Fibroblast of gingiva (primary cell): ENCODE measurements at regions not wholly inside any gene's neighbourhood (a gene's known extent, or its start where the extent isn't known, plus 50 kb on each side); places are given as distances from the start of the nearest gene placed in this dataset.
"Not testable (repeated sequence)": the region's sequence is repeated elsewhere in the genome, so short reads cannot be mapped to it uniquely, and the experiment has no call there.

Source experiments
- DNase-seq: peaks from one replicate; pipeline ENCODE4 v3.0.0-alpha.2; 2011; ENCODE audit warnings: low read depth

DNA sequence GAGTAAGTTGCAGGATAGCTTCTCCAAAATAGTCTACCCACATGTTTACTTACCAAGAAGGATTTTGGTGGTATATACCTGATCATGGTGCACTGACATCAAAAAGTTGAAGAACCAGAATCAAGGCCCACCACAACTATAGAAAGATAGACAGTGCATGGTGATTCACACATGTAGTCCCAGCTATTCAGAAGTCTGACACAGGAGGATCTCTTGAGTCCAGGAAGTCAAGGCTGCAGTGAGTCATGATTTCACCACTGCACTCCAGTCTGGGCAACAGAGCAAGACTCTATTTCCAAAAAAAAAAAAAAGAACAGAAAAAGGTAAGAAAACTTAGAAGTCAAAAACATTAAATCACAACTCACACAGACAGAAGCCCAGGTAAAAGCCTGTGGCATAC, 422.2 kb upstream of the FOXG1 start:
- DNase-seq, result no peak

DNA sequence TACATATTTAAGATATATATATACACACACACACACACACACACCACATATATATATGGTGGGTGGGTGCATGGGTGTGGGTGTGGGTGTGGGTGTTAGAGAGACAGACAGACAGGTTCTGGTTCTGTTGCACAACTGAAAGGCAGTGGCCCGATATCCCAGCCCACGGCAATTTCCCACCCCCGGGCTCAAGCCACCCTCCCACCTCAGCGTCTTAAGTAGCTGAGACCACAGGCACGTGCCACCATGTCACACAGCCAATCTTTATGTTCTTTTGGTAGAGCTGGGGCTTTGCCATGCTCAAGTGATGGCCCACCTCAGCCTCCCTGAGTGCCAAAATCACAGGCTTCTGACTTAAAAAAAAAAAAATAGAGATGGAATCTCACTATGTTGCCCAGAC, 417.8 kb upstream of the FOXG1 start:
- no peak for DNase-seq

- no peak for DNase-seq
Observed at GRCh38 chr14:28356819-28357218, 409.8 kb upstream of the FOXG1 start.

GRCh38 chr14:28361486-28361885, 405.1 kb upstream of the FOXG1 start:
- DNase-seq, result no peak

DNA sequence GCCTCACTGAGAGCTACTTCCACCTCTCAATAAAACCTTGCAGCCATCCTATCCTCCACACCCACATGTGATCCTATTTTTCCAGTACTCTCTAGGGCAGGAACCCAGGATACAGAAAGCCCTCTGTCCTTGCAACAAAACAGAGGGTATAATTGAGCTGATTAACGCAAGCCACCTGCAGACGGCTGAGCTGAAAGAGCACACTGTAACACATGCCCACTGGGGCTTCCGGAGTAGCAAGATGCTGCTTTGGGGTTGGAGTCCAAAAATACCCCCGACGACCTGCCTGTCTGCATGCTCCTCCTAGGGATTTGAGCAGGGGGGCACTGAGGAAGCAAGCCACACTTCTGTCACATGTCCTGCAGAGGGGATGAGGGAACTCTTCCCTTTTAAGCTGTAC, 401.1 kb upstream of the FOXG1 start:
- DNase-seq, result no peak

GRCh38 chr14:28373721-28374120, 392.9 kb upstream of the FOXG1 start:
- DNase-seq, result no peak

DNA sequence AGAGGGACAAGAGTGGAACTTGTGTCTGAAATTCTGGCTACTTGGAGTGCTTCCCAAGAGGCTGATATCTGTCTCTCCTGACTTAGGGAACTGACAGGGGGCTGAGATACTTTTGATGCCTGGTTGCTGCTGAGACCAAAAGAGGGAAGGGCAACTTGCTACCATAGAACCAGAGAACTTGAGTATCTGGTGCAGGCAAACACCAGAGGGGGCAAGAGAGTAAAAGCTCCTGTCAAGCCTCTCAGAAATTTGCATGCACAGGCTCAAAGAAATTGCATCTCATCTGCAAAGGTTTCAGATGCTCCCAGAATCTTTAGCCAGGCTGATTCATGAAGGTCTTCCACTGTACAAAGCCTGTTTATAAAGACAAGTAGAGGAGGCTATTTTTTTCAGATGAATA, 391.3 kb upstream of the FOXG1 start:
- peak; percentile 17 for DNase-seq

DNA sequence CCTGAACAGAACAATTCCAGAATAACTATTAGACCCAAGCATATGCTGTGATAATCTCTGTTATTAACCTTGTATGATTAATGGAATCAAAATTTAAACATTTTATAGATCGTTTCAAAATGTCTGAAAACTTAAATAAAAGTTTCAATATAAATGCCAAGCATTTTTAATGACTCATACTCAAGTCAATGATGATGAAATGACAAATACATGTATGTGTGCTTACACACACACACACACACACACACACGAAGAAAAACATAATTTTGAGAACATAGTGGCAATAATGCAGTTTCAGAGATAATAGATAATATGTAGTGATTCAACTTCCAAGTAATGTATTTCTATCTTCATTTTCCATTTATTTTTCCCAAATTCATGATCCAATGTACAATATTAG, 384.9 kb upstream of the FOXG1 start:
- DNase-seq, result no peak

- peak; percentile 51 for DNase-seq
Observed at GRCh38 chr14:28382444-28383190, 384.0 kb upstream of the FOXG1 start.

GRCh38 chr14:28398506-28398905, 368.1 kb upstream of the FOXG1 start:
- peak; percentile 74 for DNase-seq

DNA sequence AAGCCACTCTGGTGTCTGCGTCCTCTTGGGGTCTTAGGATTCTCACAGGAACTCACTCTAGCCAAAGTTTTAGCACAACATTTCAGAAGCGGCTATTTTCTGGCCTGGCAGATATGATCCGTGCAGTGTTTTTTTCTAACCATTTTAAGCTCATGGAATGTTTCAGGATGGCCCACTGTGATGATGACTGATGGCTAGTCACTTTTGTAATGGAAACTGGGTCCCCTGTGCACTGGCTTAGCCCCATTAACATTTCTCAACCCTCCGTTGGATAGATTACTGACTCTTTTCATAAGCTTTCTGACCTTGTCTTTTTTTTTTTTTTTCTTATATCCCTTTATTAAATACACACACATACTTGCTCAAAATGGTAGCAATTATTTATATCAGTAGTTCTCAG, 364.9 kb upstream of the FOXG1 start:
- DNase-seq, result not testable (repeated sequence)

DNA sequence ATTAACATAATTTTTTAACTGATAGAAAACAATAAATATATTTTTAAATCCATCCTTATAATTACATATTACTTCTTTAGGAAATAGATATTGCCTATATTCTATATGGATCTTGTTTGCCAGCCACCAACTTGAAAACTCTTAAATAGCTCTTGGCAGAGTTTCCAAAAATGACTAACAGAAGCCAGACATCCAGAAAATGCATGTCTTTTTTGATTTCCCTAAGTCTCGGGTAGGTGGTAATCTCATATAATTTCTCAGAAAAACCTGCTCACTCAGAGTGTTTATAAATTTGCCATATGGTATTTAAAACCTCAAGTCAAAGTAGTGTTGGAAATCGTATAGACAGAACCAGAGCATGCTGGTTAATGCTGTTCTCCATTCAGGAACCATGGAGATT, 360.4 kb upstream of the FOXG1 start:
- DNase-seq, result no peak

- DNase-seq, result no peak
Observed at GRCh38 chr14:28407031-28407825, 359.4 kb upstream of the FOXG1 start.

- DNase-seq, result no peak
Observed at GRCh38 chr14:28407996-28408395, 358.6 kb upstream of the FOXG1 start.

DNA sequence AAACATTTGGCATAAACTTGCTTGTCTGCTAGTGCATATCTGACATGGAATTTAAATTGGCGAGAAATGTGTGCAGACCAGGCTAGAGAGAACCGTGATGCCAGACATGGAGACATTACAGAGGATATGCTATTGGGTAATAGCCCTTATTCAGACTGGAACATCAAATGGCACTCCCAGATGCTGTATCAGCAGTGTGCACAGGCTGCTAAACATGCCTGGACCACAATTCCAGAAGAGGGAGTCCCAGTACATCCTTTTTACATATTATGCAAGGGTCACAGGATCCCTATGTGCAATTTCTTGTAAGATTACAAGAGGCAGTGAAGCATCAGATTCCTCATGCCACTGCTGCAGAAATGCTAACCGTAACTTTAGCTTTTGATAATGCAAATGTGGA, 354.5 kb upstream of the FOXG1 start:
- peak; percentile 56 for DNase-seq

GRCh38 chr14:28426960-28427359, 339.6 kb upstream of the FOXG1 start:
- no peak for DNase-seq

- DNase-seq, result no peak
Observed at GRCh38 chr14:28436821-28437220, 329.8 kb upstream of the FOXG1 start.

DNA sequence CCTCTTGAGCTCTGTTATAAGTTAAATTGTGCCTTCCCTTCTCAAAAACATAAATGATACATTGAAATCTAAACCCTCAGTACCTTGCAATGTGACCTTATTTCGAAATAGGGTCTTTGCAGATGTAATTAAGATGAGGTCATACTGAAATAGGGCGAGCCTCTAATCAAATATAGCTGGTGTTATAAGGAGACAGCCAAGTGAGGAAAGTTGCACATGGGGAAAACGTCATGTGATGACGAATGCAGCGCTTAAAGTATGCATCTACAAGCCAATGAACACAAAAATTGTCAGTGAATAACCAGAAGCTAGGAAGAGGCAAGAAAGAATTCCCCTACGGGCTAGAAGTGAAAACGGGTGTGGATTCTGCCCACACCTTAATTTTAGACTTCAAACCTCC, 305.2 kb upstream of the FOXG1 start:
- DNase-seq, result peak; percentile 66

DNA sequence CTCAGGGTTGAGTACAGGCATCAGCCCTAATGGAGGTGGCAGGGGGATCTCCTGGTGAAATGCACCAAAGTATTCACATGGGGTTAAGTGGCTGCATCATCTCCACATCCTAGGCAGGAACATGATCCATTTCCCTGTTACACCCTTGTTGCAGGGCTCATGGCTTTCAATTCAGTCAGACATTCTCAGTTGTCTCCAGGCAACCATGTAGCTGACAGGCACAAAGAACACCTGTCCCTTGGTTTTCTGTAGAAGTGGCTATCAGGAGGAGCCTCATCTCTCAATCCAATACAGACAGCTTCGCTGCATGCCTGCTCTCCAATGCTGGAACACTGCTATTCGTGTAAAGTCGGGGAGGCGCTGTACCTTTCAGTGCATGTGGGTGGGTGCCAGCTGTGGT, 299.0 kb upstream of the FOXG1 start:
- DNase-seq, result no peak

- no peak for DNase-seq
Observed at GRCh38 chr14:28468191-28469151, 298.1 kb upstream of the FOXG1 start.

DNA sequence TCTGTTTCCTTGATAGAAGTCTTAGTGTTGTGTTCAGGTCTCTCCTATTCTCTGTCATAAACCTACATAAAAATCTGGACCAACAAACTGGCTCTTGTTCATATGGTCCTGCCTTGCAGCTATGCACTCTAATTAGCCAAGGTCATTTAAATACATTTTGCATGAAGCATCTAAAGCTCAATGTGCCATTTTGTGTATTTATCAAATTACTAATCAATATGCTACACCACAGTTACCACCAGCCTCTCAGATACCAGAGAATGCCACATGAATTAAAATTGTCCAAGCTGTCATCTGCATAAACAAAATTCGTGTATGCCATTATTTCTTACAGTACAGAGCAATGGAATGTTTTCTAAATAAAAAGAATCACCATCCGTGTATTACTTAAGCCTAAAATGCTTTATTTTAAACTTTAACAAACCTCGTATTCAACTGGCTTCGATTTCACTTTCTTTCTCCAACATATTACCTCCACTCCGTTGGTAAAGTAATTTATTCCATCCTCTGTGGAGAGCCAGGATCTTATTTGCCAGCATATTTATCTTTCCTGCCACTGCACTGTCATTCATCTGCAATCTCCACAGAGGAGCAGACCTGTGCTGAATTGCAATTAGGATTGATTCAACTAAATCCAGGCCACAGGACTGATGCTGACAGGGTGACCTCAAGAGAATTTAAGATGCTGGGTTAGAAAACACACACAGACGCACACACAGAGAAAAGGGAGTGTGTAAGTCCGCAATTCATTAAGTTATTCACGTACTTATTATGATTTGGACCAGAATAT, 284.1 kb upstream of the FOXG1 start:
- DNase-seq, result no peak

DNA sequence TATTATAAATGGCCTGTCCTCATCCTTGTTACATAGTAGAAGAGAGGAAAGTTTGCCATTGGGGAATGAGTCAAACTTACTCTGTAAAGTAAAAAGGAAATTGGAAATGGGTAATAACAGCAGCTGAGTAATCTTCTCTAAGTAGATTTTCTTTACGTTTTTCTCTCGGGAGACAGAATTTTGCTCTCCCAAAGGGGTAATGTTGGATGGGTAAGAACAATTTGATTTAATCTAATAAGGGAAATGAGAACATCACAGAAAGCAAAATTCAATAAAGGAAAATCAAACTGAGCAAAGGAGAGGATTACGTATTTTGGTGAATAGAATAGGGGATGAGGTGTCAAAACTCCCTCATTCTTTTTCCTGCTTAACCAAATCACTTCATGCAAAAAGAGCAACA, 283.1 kb upstream of the FOXG1 start:
- no peak for DNase-seq
